ENCODE measurements at regions not wholly inside any gene's neighbourhood (a gene's known extent, or its start where the extent isn't known, plus 50 kb on each side); places are given as distances from the start of the nearest gene placed in this dataset.

DNA sequence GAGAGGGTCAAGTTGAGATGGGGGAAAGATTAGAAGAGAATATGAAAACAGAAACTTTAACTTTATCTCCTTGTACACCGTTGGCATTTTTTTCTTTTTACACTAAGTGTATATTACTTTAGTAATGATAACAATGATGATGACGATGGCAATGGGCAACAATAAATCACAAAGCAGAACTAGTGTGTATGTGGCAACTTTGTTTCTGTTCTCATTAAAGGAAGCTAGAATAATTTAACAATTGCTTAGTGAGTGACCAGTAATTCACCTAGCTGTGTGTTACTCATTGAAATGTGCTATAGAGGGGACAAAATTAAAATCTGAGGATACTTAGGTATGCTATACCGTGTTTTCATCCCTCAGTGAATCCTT is 318.5 kb upstream of the TBL1XR1 start:
- TF ChIP-seq RAD21 (IDR thresholded peaks at IDR 0.05) (no peak), FOXA1 (IDR thresholded peaks at IDR 0.05) (no peak), TAF1 (conservative IDR thresholded peaks at IDR 0.05) (no peak), GABPA (IDR thresholded peaks at IDR 0.05 in 1 of 2, conservative IDR thresholded peaks at IDR 0.05 in 1 of 2) (no peak), JUND (IDR thresholded peaks at IDR 0.05) (no peak), FOXA2 (IDR thresholded peaks at IDR 0.05) (no peak), NR2F2 (IDR thresholded peaks at IDR 0.05) (no peak), EGR1 (IDR thresholded peaks at IDR 0.05; ENCODE audit: low read depth in 2 of 2) (no peak), MAX (IDR thresholded peaks at IDR 0.05) (no peak), SP1 (IDR thresholded peaks at IDR 0.05) (no peak), YY1 (IDR thresholded peaks at IDR 0.05) (no peak)
- TF ChIP-seq, protein P1, sequence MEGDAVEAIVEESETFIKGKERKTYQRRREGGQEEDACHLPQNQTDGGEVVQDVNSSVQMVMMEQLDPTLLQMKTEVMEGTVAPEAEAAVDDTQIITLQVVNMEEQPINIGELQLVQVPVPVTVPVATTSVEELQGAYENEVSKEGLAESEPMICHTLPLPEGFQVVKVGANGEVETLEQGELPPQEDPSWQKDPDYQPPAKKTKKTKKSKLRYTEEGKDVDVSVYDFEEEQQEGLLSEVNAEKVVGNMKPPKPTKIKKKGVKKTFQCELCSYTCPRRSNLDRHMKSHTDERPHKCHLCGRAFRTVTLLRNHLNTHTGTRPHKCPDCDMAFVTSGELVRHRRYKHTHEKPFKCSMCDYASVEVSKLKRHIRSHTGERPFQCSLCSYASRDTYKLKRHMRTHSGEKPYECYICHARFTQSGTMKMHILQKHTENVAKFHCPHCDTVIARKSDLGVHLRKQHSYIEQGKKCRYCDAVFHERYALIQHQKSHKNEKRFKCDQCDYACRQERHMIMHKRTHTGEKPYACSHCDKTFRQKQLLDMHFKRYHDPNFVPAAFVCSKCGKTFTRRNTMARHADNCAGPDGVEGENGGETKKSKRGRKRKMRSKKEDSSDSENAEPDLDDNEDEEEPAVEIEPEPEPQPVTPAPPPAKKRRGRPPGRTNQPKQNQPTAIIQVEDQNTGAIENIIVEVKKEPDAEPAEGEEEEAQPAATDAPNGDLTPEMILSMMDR (IDR thresholded peaks at IDR 0.05; ENCODE audit: low read depth, low read length, missing input control): no peak
- TF ChIP-seq, protein P2, sequence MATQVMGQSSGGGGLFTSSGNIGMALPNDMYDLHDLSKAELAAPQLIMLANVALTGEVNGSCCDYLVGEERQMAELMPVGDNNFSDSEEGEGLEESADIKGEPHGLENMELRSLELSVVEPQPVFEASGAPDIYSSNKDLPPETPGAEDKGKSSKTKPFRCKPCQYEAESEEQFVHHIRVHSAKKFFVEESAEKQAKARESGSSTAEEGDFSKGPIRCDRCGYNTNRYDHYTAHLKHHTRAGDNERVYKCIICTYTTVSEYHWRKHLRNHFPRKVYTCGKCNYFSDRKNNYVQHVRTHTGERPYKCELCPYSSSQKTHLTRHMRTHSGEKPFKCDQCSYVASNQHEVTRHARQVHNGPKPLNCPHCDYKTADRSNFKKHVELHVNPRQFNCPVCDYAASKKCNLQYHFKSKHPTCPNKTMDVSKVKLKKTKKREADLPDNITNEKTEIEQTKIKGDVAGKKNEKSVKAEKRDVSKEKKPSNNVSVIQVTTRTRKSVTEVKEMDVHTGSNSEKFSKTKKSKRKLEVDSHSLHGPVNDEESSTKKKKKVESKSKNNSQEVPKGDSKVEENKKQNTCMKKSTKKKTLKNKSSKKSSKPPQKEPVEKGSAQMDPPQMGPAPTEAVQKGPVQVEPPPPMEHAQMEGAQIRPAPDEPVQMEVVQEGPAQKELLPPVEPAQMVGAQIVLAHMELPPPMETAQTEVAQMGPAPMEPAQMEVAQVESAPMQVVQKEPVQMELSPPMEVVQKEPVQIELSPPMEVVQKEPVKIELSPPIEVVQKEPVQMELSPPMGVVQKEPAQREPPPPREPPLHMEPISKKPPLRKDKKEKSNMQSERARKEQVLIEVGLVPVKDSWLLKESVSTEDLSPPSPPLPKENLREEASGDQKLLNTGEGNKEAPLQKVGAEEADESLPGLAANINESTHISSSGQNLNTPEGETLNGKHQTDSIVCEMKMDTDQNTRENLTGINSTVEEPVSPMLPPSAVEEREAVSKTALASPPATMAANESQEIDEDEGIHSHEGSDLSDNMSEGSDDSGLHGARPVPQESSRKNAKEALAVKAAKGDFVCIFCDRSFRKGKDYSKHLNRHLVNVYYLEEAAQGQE (IDR thresholded peaks at IDR 0.05): no peak
- TF ChIP-seq, protein P3, sequence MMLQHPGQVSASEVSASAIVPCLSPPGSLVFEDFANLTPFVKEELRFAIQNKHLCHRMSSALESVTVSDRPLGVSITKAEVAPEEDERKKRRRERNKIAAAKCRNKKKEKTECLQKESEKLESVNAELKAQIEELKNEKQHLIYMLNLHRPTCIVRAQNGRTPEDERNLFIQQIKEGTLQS (IDR thresholded peaks at IDR 0.05): no peak
